Spleen (tissue), 11 donors: ENCODE measurements at regions not wholly inside any gene's neighbourhood (a gene's known extent, or its start where the extent isn't known, plus 50 kb on each side); places are given as distances from the start of the nearest gene placed in this dataset.
A peak's percentile ranks its signal among the peaks of the same experiment; 100 is the strongest.

ENCODE experiments used
- DNase-seq: peaks from one replicate; pipeline ENCODE4 v3.0.0-alpha.2; 2020
- H3K27ac ChIP-seq, 8 donors: fragments of 200-600 bp; sonication (generic) in 7 of 8; 1 replicate in 4 of 8; 2 replicates in 4 of 8; pipeline versions ENCODE4 v1.5.0 to v1.8.0; 2016 to 2021; ENCODE audit warnings: inconsistent platforms in 4 of 8, mild to moderate bottlenecking in 4 of 8, moderate library complexity in 1 of 8
- H3K27me3 ChIP-seq, 7 donors: fragments of 200-600 bp; sonication (generic) in 6 of 7; replicated peaks in 1 of 7; 1 replicate in 4 of 7; 2 replicates in 3 of 7; pipeline versions ENCODE4 v1.5.0 to v1.8.0; 2016 to 2021; ENCODE audit warnings: inconsistent platforms in 3 of 7, mild to moderate bottlenecking in 1 of 7
- H3K36me3 ChIP-seq, 6 donors: fragments of 200-600 bp; sonication (generic) in 5 of 6; 1 replicate in 4 of 6; 2 replicates in 2 of 6; pipeline versions ENCODE4 v1.5.0 to v1.8.0; 2016 to 2021; ENCODE audit warnings: inconsistent platforms in 2 of 6
- H3K4me1 ChIP-seq, 6 donors: fragments of 200-600 bp; sonication (generic) in 5 of 6; 1 replicate in 3 of 6; 2 replicates in 3 of 6; pipeline versions ENCODE4 v1.5.0 to v1.8.0; 2016 to 2021; ENCODE audit warnings: inconsistent platforms in 3 of 6
- H3K4me3 ChIP-seq, 8 donors: fragments of 200-600 bp; sonication (generic) in 7 of 8; 1 replicate in 4 of 8; 2 replicates in 4 of 8; pipeline versions ENCODE4 v1.5.0 to v1.8.0; 2016 to 2021; ENCODE audit warnings: inconsistent platforms in 4 of 8, mild to moderate bottlenecking in 4 of 8, moderate library complexity in 2 of 8
- H3K9me3 ChIP-seq, 8 donors: fragments of 200-600 bp; sonication (generic) in 7 of 8; 1 replicate in 4 of 8; 2 replicates in 4 of 8; pipeline versions ENCODE4 v1.5.0 to v1.8.0; 2016 to 2021; ENCODE audit warnings: inconsistent platforms in 4 of 8
- POLR2A ChIP-seq, 3 donors: fragments of 450-650 bp; IDR thresholded peaks; one replicate each; pipeline ENCODE4 v1.5.1; 2017; ENCODE audit warnings: antibody characterized with exemption in 3 of 3, mild to moderate bottlenecking in 1 of 3
- POLR2AphosphoS5 ChIP-seq, 3 donors: sonication (generic); formaldehyde crosslinking; IDR thresholded peaks; one replicate each; pipeline ENCODE4 v1.5.1; 2017; ENCODE audit warnings: antibody characterized with exemption in 3 of 3
- WGBS, 5 donors: extraction: QIAGEN DNeasy Blood & Tissue Kit in 3 of 5; methylation state at CpG; one replicate each; pipeline versions ENCODE4 v1.1.5 to v1.1.7; 2013 to 2018; 5-methylcytosine and 5-hydroxymethylcytosine counted together
- intact Hi-C: fragments of 100-400 bp; cut with DNase I; formaldehyde crosslinking; loops from one replicate; pipeline ENCODE4 v1.15.0; 2023; ENCODE audit warnings: low total_unique reads
- TF ChIP-seq, protein P1 (sequence below), 11 experiments: fragments of 200-600 bp in 7 of 11; fragments of 450-650 bp in 4 of 11; sonication (generic) in 4 of 11; IDR thresholded peaks in 8 of 11; conservative IDR thresholded peaks in 3 of 11; 1 replicate in 7 of 11; 2 replicates in 4 of 11; pipeline versions ENCODE4 v1.4.0 to v1.8.0; 2016 to 2021; ENCODE audit warnings: antibody characterized with exemption in 11 of 11, inconsistent platforms in 4 of 11, mild to moderate bottlenecking in 1 of 11
- donor health status: healthy with polysubstance abuse.
- donor health status: DM: no; HTN: no; CAD: no; lungs with moderate emphysema.
- donor health status: DM: no; HTN: no; CAD: no.
- donor health status: Bipolar disorder and iron deficiency.
- donor health status: healthy.
- donor health status: DM: no; HTN: no; CAD: no.
- donor health status: DM: yes; HTN: yes; CAD: no.

DNA sequence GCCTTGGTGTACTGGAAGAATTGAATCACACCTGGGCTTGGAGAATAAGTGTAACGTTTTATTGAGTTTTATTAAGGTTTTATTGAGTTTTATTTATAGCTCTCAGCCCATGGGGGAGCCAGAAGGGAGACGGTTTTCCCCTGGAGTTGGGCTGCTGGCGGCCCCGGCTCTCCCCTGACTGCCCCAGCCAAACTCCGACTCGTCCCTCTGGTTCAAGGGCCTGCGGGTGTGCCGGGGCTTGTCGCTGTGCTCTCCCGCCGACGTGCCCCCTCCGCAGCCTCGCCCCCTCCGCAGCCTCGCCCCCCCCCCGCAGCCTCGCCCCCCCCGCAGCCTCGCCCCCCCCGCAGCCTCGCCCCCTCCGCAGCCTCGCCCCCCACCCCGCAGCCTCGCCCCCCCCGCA lies 326.1 kb upstream of the RTL1 start:
- Histone ChIP-seq H3K36me3 (no peaks in the 10 kb centered on the region), H3K4me1 (no peaks in the 10 kb centered on the region), H3K9me3 (no peaks in the 10 kb centered on the region), H3K4me3 (peak overlapping the region in 3 of 8 donors; percentile 12 to 52 (median 17)), H3K27ac (no peak overlapping the region), H3K27me3 (peaks cover 0 to 11% (median 0%) of the 10 kb centered on the region in 7 donors)
- no peak for DNase-seq
- WGBS, 5 donors = 70 to 95% (median 74%) methylated on average over 10 to 27 of the region's 27 CpGs
- no peak for TF ChIP-seq POLR2A (IDR thresholded peaks at IDR 0.05)
- no peak for TF ChIP-seq POLR2AphosphoS5 (IDR thresholded peaks at IDR 0.05)
- TF ChIP-seq, protein P1, sequence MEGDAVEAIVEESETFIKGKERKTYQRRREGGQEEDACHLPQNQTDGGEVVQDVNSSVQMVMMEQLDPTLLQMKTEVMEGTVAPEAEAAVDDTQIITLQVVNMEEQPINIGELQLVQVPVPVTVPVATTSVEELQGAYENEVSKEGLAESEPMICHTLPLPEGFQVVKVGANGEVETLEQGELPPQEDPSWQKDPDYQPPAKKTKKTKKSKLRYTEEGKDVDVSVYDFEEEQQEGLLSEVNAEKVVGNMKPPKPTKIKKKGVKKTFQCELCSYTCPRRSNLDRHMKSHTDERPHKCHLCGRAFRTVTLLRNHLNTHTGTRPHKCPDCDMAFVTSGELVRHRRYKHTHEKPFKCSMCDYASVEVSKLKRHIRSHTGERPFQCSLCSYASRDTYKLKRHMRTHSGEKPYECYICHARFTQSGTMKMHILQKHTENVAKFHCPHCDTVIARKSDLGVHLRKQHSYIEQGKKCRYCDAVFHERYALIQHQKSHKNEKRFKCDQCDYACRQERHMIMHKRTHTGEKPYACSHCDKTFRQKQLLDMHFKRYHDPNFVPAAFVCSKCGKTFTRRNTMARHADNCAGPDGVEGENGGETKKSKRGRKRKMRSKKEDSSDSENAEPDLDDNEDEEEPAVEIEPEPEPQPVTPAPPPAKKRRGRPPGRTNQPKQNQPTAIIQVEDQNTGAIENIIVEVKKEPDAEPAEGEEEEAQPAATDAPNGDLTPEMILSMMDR (IDR thresholded peaks at IDR 0.05 in 8 of 11, conservative IDR thresholded peaks at IDR 0.05 in 3 of 11) = no peak
- intact Hi-C loops = loop anchor here (10.0 kb wide), 1 partner anchor 375 kb away; no protein-coding TSS in a partner anchor

DNA sequence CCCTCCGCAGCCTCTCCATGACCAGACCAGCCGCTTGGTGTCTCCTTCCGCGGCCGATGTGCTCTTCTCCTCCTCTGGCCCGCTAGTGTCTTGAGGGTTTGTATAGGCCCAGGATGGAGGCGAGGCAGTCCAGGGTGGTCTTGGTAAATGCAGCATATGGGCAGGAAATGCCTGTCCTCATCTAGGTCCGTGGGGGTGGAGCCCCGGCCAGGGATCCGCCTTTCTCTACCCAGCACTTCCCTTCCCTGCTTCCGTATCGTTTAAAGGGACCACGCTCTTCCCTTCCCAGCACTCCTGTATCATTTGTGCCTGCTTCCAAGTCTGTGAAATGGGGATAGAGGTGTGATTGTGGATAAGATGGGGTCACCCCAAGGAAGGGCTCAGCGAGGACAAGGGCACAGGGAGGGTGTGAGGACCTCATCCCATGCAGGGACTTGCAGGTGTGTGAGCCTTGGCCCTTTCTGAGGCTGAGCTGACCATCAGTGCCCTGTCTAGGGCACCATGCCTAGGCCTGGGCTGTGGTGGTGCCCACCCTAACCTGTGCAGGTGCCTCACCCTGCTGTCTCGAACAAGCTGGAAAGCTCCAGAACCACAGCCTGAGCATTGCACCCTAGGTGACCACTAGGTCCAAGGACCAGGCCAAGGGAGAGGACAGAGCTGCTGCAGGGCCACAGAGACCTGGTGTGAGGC lies 326.8 kb upstream of the RTL1 start:
- Histone ChIP-seq H3K27me3 (peaks cover 0 to 17% (median 0%) of the 10 kb centered on the region in 7 donors), H3K4me1 (peaks cover 0 to 3% (median 1%) of the 10 kb centered on the region in 6 donors), H3K9me3 (no peaks in the 10 kb centered on the region), H3K36me3 (no peaks in the 10 kb centered on the region), H3K27ac (peak overlapping the region in 2 of 8 donors; percentile 16 to 26), H3K4me3 (peak overlapping the region in 1 of 8 donors; percentile 52)
- TF ChIP-seq POLR2A (IDR thresholded peaks at IDR 0.05) (no peak), POLR2AphosphoS5 (IDR thresholded peaks at IDR 0.05) (no peak)
- TF ChIP-seq, protein P1 (IDR thresholded peaks at IDR 0.05 in 8 of 11, conservative IDR thresholded peaks at IDR 0.05 in 3 of 11) = no peak
- WGBS, 5 donors = 52 to 88% (median 67%) methylated on average over 7 to 15 of the region's 15 CpGs
- DNase-seq = no peak
- intact Hi-C loops = loop anchor here (10.0 kb wide), 1 partner anchor 376 kb away; no protein-coding TSS in a partner anchor

DNA sequence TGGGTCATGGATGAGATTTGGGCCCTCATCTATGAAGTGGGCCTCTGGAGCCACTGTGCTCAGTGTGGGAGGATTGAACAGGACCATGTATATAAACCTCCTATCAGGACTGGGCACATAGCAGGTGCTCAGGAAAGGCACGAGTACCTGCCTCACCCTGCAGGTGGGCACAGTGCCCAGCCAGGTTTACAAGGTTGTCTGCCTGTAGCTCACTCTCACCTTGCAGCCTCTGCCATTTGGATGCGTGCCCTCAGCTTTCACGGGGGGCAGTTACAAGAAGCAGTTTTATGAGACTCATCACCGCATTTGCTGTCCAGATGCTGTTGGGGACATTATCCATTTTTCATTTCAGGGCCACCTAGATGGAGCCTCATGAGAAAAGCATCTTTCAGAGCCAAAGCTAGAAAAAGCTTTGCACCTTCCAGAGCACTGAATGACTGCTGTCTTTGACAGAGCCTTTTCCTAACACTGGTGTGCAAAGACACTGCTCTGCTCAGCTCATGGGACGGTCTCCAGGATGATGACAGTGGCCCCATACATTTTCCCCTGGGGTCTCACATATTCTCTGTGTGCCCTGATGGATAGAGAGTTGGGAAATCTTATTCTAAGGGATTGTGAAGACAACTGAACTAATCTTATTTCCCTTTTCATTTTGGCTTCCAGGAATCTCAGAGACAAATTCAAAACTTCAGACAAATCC lies 327.5 kb upstream of the RTL1 start:
- Histone ChIP-seq H3K27ac (no peak overlapping the region), H3K4me1 (peaks cover 0 to 7% (median 3%) of the 10 kb centered on the region in 6 donors), H3K4me3 (no peak overlapping the region), H3K9me3 (no peaks in the 10 kb centered on the region), H3K27me3 (peaks cover 0 to 19% (median 0%) of the 10 kb centered on the region in 7 donors), H3K36me3 (no peaks in the 10 kb centered on the region)
- intact Hi-C loops = loop anchor here (10.0 kb wide), 1 partner anchor 376 kb away; no protein-coding TSS in a partner anchor
- TF ChIP-seq, protein P1 (IDR thresholded peaks at IDR 0.05 in 8 of 11, conservative IDR thresholded peaks at IDR 0.05 in 3 of 11) = no peak
- TF ChIP-seq POLR2AphosphoS5 (IDR thresholded peaks at IDR 0.05) (no peak), POLR2A (IDR thresholded peaks at IDR 0.05) (no peak)
- WGBS, 5 donors = 84 to 96% (median 89%) methylated on average over 5 of the region's 5 CpGs
- no peak for DNase-seq

DNA sequence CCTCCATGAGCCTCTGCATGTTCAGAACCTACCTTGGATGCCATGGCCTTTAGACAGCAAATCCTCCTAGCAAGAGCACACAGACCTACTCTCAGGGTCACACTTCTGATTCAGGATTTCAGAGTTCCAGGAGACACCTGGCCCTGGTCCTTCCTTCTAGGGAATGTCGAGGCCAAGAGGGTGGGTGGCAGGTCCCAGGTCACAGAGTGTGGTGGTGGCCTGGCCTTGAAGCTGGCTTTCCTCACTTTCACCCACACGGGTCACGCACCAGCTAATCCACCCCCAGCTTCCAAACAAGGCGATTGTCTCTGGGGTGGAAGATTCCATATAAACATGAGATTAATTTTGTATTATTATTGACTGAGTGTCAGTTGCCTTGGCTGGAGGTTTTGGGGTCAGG lies 328.3 kb upstream of the RTL1 start:
- no peaks in the 10 kb centered on the region for H3K36me3 ChIP-seq
- peaks cover 0 to 25% (median 0%) of the 10 kb centered on the region in 7 donors for H3K27me3 ChIP-seq
- intact Hi-C loops = loop anchor here (10.0 kb wide), 1 partner anchor 377 kb away; no protein-coding TSS in a partner anchor
- no peaks in the 10 kb centered on the region for H3K9me3 ChIP-seq
- no peak overlapping the region for H3K27ac ChIP-seq
- no peak for TF ChIP-seq POLR2AphosphoS5 (IDR thresholded peaks at IDR 0.05)
- TF ChIP-seq, protein P1 (IDR thresholded peaks at IDR 0.05 in 8 of 11, conservative IDR thresholded peaks at IDR 0.05 in 3 of 11) = no peak
- no peak for TF ChIP-seq POLR2A (IDR thresholded peaks at IDR 0.05)
- DNase-seq = no peak
- no peak overlapping the region for H3K4me3 ChIP-seq
- 72 to 87% (median 80%) methylated on average over 4 of the region's 4 CpGs for WGBS, 5 donors
- H3K4me1 ChIP-seq = peaks cover 0 to 7% (median 3%) of the 10 kb centered on the region in 6 donors
